Fibroblast of pulmonary artery (primary cell): ENCODE measurements at regions not wholly inside any gene's neighbourhood (a gene's known extent, or its start where the extent isn't known, plus 50 kb on each side); places are given as distances from the start of the nearest gene placed in this dataset.

Source experiments
- DNase-seq: peaks from one replicate; pipeline ENCODE4 v3.0.0-alpha.2; 2010; ENCODE audit warnings: low read depth
- H3K4me3 ChIP-seq: replicated peaks from 2 replicates; pipeline ENCODE4 v1.5.1; 2011; ENCODE audit warnings: low read depth, mild to moderate bottlenecking, control low read depth, low read length, moderate library complexity
- CTCF ChIP-seq: IDR thresholded peaks from 2 replicates; pipeline ENCODE4 v1.5.1; 2011; ENCODE audit warnings: mild to moderate bottlenecking, control low read depth, low read length, inconsistent platforms; ENCODE audit errors: missing control alignments

- no peak overlapping the region for H3K4me3 ChIP-seq
- TF ChIP-seq CTCF = no peak
- no peak for DNase-seq
Measured at GRCh38 chr4:187782286-187782824, 213.2 kb upstream of the ZFP42 start.

- DNase-seq = no peak
- no peak for TF ChIP-seq CTCF
- H3K4me3 ChIP-seq = no peak overlapping the region
Measured at GRCh38 chr4:187786190-187786589, 209.4 kb upstream of the ZFP42 start.

GRCh38 chr4:187789078-187789477 is 206.5 kb upstream of the ZFP42 start:
- no peak for DNase-seq
- H3K4me3 ChIP-seq = no peak overlapping the region

GRCh38 chr4:187795737-187796136 is 199.8 kb upstream of the ZFP42 start:
- DNase-seq = no peak
- TF ChIP-seq CTCF = no peak
- H3K4me3 ChIP-seq = no peak overlapping the region

More at GRCh38 chr4:187789078-187789477, 206.5 kb upstream of the ZFP42 start:
- TF ChIP-seq CTCF = no peak

GRCh38 chr4:187798385-187798784 is 197.2 kb upstream of the ZFP42 start:
- no peak for TF ChIP-seq CTCF
- H3K4me3 ChIP-seq = no peak overlapping the region
- no peak for DNase-seq

- H3K4me3 ChIP-seq = no peak overlapping the region
- no peak for TF ChIP-seq CTCF
- DNase-seq = no peak
Measured at GRCh38 chr4:187799735-187800134, 195.8 kb upstream of the ZFP42 start.

GRCh38 chr4:187811591-187811990 is 184.0 kb upstream of the ZFP42 start:
- no peak overlapping the region for H3K4me3 ChIP-seq
- DNase-seq = no peak
- TF ChIP-seq CTCF = no peak
